ENCODE measurements at regions not wholly inside any gene's neighbourhood (a gene's known extent, or its start where the extent isn't known, plus 50 kb on each side); places are given as distances from the start of the nearest gene placed in this dataset.

GRCh38 chr22:47627556-47628253, 865.3 kb downstream of the TBC1D22A start:
- TF ChIP-seq ZFX (IDR thresholded peaks at IDR 0.05; ENCODE audit: borderline replicate concordance) (no peak), CTCF (IDR thresholded peaks at IDR 0.05) (no peak)

GRCh38 chr22:47626428-47627390, 864.3 kb downstream of the TBC1D22A start:
- TF ChIP-seq ZFX (IDR thresholded peaks at IDR 0.05; ENCODE audit: borderline replicate concordance) (no peak), CTCF (IDR thresholded peaks at IDR 0.05) (no peak)

More at GRCh38 chr22:47627556-47628253, 865.3 kb downstream of the TBC1D22A start:
- H3K27ac ChIP-seq = no peak overlapping the region

GRCh38 chr22:47625531-47626427, 863.3 kb downstream of the TBC1D22A start:
- no peak overlapping the region for H3K27ac ChIP-seq
- TF ChIP-seq CTCF (IDR thresholded peaks at IDR 0.05) = no peak
- no peak for TF ChIP-seq ZFX (IDR thresholded peaks at IDR 0.05; ENCODE audit: borderline replicate concordance)

More at GRCh38 chr22:47626428-47627390, 864.3 kb downstream of the TBC1D22A start:
- H3K27ac ChIP-seq = no peak overlapping the region

GRCh38 chr22:47625013-47625385, 862.5 kb downstream of the TBC1D22A start:
- H3K27ac ChIP-seq = no peak overlapping the region
- TF ChIP-seq CTCF (IDR thresholded peaks at IDR 0.05) (no peak), ZFX (IDR thresholded peaks at IDR 0.05; ENCODE audit: borderline replicate concordance) (no peak)

- TF ChIP-seq CTCF (IDR thresholded peaks at IDR 0.05) (no peak), ZFX (IDR thresholded peaks at IDR 0.05; ENCODE audit: borderline replicate concordance) (no peak)
- no peak overlapping the region for H3K27ac ChIP-seq
These were observed 862.0 kb downstream of the TBC1D22A start for GRCh38 chr22:47624252-47625012.

GRCh38 chr22:47623763-47624148, 861.3 kb downstream of the TBC1D22A start:
- TF ChIP-seq CTCF (IDR thresholded peaks at IDR 0.05) = no peak
- TF ChIP-seq ZFX (IDR thresholded peaks at IDR 0.05; ENCODE audit: borderline replicate concordance) = no peak
- no peak overlapping the region for H3K27ac ChIP-seq
